GM19351 (cell line): ENCODE measurements at regions not wholly inside any gene's neighbourhood (a gene's known extent, or its start where the extent isn't known, plus 50 kb on each side); places are given as distances from the start of the nearest gene placed in this dataset.
"Not testable (repeated sequence)": the region's sequence is repeated elsewhere in the genome, so short reads cannot be mapped to it uniquely, and the experiment has no call there.

Source experiments
- ATAC-seq: cut with Tn5 transposase; IDR thresholded peaks from one replicate; pipeline ENCODE4 v1.9.1; 2021; ENCODE audit warnings: mild to moderate bottlenecking, moderate library complexity; ENCODE audit not compliant: unreplicated experiment

DNA sequence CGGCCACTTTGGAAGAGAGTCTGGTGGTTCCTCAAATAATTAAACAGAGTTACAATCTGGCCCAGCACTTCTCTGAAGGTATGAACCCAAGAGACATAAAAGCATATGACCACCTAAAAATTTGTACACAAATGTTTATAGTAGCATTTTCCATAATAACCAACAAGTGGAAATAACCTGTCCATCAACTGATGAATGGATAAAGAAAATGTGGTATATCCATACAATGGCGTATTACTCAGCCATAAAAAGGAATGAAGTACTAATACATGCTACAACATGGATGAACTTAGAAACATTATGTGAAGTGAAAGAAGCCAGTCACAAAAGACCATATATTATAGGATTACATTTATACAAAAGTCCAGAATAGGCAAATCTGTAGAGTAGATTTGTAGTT is 76.0 kb upstream of the RGPD5 start:
- ATAC-seq = no peak

DNA sequence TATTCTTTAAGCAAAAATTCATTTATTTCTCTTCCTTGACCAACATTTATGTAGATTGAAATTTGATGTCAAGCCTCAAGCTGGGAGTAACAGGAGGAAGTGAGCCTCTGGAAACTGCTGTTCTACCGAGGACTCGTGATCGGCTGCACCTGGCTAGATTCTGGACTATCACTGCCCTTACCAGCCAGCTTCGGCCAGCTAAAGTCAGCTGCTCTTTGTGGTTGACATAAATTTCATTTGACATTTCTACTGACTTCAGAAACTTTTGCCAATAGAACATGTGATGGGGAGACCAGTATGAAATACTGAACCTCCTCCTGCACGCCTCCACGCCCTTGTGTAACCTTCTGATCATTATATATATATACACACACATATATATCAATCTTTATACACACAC is 74.2 kb upstream of the RGPD5 start:
- no peak for ATAC-seq

GRCh38 chr2:109720380-109721106 is 73.6 kb upstream of the RGPD5 start:
- no peak for ATAC-seq

DNA sequence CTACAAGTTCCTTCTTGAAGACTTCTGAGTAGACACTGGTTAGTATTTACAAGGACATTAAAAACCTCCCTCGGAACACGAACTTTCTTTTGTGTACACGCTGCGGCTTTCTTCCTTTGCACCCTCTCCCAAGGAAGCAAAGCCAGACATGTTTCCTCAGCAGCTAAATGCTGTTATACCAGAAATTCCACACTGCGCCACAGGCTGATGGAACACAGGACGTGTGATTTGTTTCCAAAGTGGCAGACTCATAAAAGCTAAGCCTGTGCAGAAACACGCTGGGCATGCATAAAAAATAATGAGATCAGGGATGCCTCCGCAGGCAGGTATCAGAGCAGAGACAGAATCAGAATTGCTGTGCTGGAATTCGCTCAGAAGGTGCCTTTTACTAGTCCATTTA is 73.0 kb upstream of the RGPD5 start:
- ATAC-seq = no peak

- no peak for ATAC-seq
These were observed 72.5 kb upstream of the RGPD5 start for GRCh38 chr2:109721626-109722025.

- no peak for ATAC-seq
These were observed 72.1 kb upstream of the RGPD5 start for GRCh38 chr2:109722026-109722425.

DNA sequence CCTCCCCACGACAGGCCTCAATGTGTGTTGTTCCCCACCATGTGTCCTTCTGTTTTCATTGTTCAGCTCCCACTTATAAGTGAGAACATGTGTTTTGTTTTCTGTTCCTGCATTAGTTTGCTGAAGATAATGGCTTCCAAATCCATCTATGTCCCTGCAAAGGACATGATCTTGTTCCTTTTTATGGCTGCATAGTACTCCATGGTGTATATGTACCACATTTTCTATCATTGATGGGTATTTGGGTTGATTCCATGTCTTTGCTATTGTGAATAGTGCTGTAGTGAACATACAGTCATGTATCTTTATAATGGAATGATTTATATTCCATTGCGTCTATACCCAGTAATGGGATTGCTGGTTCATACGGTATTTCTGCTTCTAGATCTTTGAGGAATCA is 71.5 kb upstream of the RGPD5 start:
- ATAC-seq = not testable (repeated sequence)

DNA sequence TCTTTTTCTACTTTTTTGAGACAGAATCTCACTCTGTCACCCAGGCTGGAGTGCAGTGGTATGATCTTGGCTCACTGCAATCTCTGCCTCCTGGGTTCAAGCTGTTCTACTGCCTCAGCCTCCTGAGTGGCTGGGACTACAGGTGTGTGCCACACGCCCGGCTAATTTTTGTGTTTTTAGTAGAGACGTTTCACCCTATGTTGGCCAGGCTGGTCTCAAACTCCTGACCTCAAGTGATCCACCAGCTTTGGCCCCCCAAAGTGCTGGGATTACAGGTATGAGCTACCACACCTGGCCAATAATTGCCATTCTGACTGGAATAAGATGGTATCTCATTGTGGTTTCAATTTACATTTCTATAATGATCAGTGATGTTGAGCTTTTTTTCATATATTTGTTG is 71.0 kb upstream of the RGPD5 start:
- not testable (repeated sequence) for ATAC-seq

GRCh38 chr2:109724533-109725460 is 69.3 kb upstream of the RGPD5 start:
- ATAC-seq = no peak

DNA sequence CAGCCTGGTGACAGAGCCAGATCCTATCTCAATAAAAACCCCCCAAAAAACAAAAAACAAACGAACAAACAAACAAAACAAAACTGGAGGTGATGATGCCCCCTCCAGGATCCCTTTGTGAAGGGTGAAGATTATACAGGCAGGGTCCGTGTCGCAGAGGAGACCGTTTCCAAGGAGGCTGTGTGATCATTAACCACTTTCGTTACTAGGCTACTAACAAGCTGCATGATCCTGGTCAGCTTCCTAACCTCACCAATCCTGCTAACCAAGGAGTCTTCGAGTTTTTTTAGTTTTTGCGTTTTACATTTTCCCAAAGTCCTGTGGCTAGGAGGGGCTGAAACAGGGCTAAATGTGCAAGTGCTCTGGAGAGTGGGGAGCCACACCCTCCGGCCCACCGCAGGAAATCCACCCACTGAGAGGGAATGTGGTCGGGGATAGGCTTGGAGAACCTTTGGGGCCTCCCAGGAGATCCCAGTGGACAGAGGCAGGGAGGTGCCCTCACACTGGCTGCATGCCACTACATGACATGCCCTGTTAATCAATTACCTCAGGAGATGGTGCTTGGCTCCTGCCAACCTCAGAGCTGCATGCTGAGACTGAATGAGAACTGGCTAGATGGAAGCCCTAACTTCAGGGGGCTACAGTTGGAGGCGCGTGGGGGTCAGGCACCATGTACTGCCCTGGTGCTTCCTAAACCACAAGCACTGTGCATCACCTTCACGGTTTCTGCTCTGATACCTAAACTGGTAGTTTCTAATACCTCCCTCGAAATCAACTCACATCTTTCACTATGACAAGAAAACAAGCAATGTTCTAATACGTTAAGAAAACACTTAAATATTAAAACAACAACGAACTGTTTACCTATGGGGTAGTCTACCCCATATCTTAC is 67.5 kb upstream of the RGPD5 start:
- peak; percentile 47 for ATAC-seq

- no peak for ATAC-seq
These were observed 66.1 kb upstream of the RGPD5 start for GRCh38 chr2:109727929-109728447.

DNA sequence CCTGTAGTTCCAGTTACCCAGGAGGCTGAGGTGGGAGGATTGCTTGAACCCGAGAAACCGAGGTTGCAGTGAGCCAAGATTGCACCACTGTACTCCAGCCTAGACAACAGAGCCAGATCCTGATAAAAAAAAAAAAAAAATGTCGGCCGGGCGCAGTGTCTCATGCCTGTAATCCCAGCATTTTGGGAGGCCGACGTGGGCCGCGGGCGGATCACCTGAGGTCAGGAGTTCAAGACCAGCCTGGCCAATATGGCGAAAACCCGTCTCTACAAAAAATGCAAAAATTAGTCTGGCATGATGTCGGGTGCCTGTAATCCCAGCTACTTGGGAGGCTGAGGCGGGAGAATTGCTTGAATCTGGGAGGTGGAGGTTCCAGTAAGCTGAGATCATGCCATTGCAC is 60.4 kb upstream of the RGPD5 start:
- not testable (repeated sequence) for ATAC-seq

- ATAC-seq = no peak
These were observed 57.8 kb upstream of the RGPD5 start for GRCh38 chr2:109736177-109736827.
